BE2C (cell line): ENCODE measurements at regions not wholly inside any gene's neighbourhood (a gene's known extent, or its start where the extent isn't known, plus 50 kb on each side); places are given as distances from the start of the nearest gene placed in this dataset.

Source experiments
- DNase-seq: peaks from one replicate; pipeline ENCODE4 v3.0.0-alpha.2; 2020
- H3K27me3 ChIP-seq: fragments of 250-450 bp; sonication (Bioruptor Pico); 2 replicates; pipeline ENCODE4 v1.5.1; 2020; ENCODE audit warnings: mild to moderate bottlenecking
- H3K36me3 ChIP-seq: fragments of 250-450 bp; sonication (Bioruptor Pico); 2 replicates; pipeline ENCODE4 v1.5.1; 2020; ENCODE audit warnings: mild to moderate bottlenecking
- H3K4me1 ChIP-seq: fragments of 250-450 bp; sonication (Bioruptor Pico); 2 replicates; pipeline ENCODE4 v1.5.1; 2020
- H3K4me3 ChIP-seq: 2 replicates; pipeline ENCODE4 v1.5.1; 2011; ENCODE audit warnings: low read depth, low read length
- H3K9me3 ChIP-seq: fragments of 250-450 bp; sonication (Bioruptor Pico); 2 replicates; pipeline ENCODE4 v1.5.1; 2020
- TF ChIP-seq, protein P1 (sequence below): IDR thresholded peaks from 2 replicates; pipeline ENCODE4 v1.5.1; 2012; ENCODE audit warnings: mild to moderate bottlenecking, low read depth, low read length

DNA sequence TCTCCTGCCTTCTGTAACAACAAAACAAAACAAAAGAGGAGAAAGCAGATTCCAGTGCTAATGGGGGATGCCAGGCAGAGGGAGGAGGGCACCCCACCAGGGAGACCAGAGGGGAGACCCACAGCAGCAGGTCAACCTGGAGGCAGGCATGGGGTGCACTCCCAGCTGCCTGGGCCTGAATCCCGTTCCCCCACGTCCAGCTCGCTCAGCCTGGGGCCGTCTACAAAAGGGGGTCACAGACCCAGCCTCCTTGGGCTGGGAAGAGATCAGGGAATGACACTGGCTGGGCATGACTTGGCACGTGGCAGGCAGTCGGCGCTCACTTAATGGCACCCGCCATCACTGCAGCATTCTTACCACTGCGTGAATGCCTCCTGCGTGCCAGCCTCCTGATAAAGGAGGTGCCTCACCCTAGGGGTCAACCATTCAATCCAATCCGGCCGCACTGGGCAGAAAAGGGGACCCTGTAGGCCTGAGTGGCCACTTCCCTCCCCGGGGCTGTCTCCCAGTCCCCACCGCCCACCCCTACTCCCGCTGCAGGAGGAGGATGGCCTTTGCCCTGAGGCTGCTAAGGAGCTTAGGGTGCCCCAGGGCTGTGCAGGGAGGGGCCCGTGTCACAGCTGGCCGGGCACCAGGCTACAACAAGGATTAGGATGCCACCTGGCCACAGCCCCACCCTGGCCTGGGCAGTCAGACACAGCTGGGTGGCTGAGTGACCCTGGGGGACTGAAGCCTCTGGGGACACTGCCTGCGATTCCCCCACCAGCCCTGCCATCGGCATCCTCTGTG, 87.5 kb downstream of the NCOR2 start:
- Histone ChIP-seq H3K27me3 (no peaks in the 10 kb centered on the region), H3K4me1 (peaks cover 14% of the 10 kb centered on the region), H3K4me3 (no peak overlapping the region; the same call in 1 of the 2 replicates), H3K9me3 (no peaks in the 10 kb centered on the region), H3K36me3 (peaks cover 87% of the 10 kb centered on the region)
- TF ChIP-seq, protein P1, sequence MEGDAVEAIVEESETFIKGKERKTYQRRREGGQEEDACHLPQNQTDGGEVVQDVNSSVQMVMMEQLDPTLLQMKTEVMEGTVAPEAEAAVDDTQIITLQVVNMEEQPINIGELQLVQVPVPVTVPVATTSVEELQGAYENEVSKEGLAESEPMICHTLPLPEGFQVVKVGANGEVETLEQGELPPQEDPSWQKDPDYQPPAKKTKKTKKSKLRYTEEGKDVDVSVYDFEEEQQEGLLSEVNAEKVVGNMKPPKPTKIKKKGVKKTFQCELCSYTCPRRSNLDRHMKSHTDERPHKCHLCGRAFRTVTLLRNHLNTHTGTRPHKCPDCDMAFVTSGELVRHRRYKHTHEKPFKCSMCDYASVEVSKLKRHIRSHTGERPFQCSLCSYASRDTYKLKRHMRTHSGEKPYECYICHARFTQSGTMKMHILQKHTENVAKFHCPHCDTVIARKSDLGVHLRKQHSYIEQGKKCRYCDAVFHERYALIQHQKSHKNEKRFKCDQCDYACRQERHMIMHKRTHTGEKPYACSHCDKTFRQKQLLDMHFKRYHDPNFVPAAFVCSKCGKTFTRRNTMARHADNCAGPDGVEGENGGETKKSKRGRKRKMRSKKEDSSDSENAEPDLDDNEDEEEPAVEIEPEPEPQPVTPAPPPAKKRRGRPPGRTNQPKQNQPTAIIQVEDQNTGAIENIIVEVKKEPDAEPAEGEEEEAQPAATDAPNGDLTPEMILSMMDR: no peak
- no peak for DNase-seq

DNA sequence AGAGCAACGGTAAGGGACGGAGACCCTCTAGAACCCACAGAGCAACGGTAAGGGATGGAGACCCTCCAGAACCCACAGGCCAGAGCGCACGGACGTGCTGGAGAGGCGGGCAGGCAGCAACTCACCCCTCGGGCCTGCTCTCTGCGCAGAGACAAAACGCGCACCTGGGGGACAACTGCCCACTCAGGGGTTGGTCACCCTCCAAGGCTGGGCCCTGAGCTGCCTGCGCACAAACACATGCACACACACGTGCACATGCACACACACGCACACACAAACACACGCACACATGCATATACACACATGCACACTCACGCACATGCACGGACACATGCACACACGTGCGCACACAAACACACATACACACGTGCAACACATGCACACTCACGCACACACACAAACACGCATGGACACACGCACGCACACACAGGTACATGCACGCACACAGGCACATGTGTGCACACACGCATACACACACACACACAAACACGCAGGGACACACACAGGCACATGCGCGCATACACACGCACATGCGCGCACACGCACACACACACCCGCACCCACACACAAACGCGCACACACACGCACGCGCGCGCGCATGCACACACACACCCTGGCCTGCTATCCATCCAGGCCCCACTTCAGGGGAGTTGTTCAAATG, 88.3 kb downstream of the NCOR2 start:
- no peak for DNase-seq
- Histone ChIP-seq H3K36me3 (peaks cover 87% of the 10 kb centered on the region), H3K4me1 (peaks cover 14% of the 10 kb centered on the region)

GRCh38 chr12:124478416-124478815, 89.0 kb downstream of the NCOR2 start:
- Histone ChIP-seq H3K4me3 (no peak overlapping the region), H3K27me3 (no peaks in the 10 kb centered on the region), H3K36me3 (peaks cover 87% of the 10 kb centered on the region), H3K9me3 (no peaks in the 10 kb centered on the region), H3K4me1 (peaks cover 14% of the 10 kb centered on the region)
- TF ChIP-seq, protein P1: no peak
- DNase-seq: no peak

More for the DNA sequence above, 88.3 kb downstream of the NCOR2 start:
- Histone ChIP-seq H3K4me3 (no peak overlapping the region), H3K27me3 (no peaks in the 10 kb centered on the region), H3K9me3 (no peaks in the 10 kb centered on the region)
- TF ChIP-seq, protein P1: no peak

GRCh38 chr12:124477107-124477915, 90.1 kb downstream of the NCOR2 start:
- no peak overlapping the region for H3K4me3 ChIP-seq
- H3K36me3 ChIP-seq: peaks cover 87% of the 10 kb centered on the region
- DNase-seq: no peak
- TF ChIP-seq, protein P1: no peak
- H3K4me1 ChIP-seq: peaks cover 14% of the 10 kb centered on the region
- H3K27me3 ChIP-seq: no peaks in the 10 kb centered on the region
- H3K9me3 ChIP-seq: peaks cover 5% of the 10 kb centered on the region; the same call in 1 of the 2 replicates

GRCh38 chr12:124476011-124476400, 91.4 kb downstream of the NCOR2 start:
- DNase-seq: no peak
- H3K4me1 ChIP-seq: peaks cover 10% of the 10 kb centered on the region
- no peaks in the 10 kb centered on the region for H3K27me3 ChIP-seq
- peaks cover 90% of the 10 kb centered on the region for H3K36me3 ChIP-seq
- H3K9me3 ChIP-seq: peaks cover 5% of the 10 kb centered on the region; the same call in 1 of the 2 replicates
- H3K4me3 ChIP-seq: no peak overlapping the region
- TF ChIP-seq, protein P1: no peak
